HG02798 (cell line): ENCODE measurements at regions not wholly inside any gene's neighbourhood (a gene's known extent, or its start where the extent isn't known, plus 50 kb on each side); places are given as distances from the start of the nearest gene placed in this dataset.
"Not testable (repeated sequence)": the region's sequence is repeated elsewhere in the genome, so short reads cannot be mapped to it uniquely, and the experiment has no call there.

ENCODE experiments used
- ATAC-seq: cut with Tn5 transposase; IDR thresholded peaks from one replicate; pipeline ENCODE4 v1.9.1; 2021; ENCODE audit warnings: mild to moderate bottlenecking; ENCODE audit not compliant: unreplicated experiment, poor library complexity

DNA sequence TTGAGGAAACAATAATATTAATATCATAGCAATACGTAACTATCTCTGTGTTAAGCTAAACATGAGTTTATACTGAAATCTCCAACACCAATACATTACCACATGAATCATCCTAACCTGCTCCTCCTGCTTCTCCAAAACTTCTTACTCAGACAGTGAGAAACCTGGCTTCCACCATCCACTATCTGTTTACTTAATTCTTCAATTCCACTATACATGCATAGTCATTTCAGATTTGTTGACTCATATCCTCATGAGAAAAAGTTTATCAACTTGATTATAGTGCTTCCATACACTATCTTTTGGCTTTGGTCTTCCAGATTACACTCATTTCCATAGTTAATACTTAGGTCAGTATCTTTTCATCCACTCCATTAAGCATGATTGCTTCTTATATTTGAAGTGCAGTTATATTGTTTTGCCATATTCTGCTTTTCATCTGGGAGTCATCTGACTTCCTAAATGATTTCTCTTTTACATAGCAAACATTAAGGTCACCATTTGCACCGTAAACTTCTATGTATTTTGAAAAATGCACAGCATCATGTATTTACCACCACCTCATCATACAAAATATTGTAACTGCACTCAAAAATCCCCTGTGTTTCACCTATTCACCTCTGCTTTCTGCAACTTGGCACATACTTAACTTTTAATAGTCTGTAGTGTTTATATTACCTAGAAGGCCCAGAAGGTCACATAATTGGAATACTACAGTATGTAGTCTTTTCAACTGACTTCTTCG is 970.6 kb downstream of the DIPK2A start:
- ATAC-seq, result no peak

DNA sequence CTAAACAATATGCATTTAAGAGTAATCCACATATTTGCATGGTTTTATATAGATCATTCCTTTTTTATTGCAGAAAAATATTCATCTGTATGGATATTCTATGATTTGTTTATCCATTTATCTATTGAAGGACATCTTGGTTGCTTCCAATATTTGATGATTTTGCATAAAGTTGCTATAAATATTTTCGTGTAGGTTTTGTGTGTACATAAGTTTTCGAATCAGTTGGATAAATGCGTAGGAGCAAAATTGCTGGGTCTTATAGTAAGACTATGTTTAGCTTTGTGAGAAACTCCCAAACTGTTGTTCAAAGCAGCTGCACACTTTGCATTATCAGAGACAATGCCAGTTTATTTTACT is 971.2 kb downstream of the DIPK2A start:
- no peak for ATAC-seq

DNA sequence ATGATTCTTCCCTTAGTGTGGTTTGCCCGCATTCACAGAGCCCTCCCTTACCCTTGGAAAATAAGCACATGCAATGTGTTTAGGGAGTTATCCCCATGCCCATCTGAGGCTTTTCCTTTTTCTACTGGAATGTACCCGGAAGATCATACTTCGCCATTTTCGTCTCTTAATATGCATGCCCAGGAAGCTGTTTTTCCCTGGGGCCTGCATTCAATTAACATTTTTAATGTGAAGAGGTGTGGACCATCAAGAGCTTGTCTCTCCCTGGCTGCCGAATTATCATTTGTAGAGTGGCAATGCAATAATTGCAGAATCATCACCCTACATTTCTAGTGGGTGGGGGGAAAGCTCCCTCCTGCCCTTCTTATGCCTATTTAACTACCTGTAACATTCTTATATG is 976.3 kb downstream of the DIPK2A start:
- no peak for ATAC-seq

DNA sequence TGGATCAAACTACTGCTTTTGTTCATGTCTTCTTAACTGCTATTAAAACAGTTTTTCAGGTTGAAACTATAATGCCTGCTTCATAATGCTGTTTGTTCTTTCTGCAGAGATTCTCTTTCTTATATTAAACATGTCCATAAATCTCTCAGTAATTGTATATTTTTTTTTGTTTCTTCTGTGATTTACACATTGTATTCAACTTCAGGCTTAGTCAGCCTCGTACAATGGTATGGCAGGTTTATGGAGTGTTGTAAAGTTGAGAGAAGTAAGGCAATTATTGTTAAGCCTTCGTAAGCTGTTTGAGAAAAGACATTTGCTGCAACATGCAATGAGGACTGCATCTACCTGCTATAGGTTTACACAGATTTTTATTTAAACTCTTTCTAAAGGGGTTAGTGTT is 977.1 kb downstream of the DIPK2A start:
- ATAC-seq, result no peak

DNA sequence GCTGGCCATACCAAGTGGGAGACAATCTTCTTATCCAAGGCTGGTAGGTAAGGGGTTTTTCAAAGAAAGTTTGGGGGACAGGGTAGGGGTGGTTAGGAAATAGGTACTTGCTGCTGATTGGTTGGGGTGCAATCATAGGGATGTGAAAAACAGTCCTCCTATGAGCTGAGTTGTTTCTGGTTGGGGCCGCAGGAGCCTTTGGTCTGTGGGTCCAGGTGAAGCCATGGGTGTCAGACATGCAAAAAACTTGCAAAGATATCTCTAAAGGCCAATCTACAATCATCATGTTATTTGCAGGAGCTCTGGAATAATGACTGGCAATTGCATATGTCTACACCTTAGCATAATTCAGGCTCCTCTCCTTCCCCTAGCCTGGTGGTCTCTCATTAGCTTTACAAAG is 982.3 kb downstream of the DIPK2A start:
- ATAC-seq, result no peak

DNA sequence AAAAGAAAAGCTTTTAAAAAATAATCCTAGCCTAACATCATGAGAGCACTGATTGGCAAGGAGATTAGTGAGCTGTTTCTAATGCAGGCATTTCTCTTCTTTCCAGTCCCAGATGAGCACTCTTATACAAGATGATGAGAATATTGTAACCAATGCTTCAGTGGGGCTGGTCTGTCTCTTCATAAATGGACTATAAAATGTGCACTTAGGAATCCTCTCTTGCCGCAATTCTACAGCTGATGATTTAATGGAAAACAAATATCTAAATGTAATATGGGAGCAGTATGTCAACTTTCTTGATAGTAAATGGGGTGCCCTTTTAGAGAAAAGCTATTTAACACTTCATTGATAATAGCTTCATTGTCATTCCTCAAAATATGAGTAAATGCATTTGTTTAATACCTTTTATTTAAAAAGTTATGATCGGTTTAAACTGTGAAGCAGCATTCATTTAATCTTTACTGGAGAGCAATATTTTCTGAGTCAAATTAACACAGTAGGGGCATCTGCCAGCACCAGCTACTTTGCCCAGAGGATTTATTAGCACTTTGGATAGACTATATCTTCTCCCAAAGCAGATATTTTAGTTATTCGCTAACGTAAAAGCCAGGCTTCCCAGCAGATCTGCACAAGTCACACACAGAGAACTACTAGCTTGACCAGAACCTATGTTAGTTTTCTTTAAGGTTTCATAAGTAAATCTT is 985.9 kb downstream of the DIPK2A start:
- ATAC-seq, result no peak

DNA sequence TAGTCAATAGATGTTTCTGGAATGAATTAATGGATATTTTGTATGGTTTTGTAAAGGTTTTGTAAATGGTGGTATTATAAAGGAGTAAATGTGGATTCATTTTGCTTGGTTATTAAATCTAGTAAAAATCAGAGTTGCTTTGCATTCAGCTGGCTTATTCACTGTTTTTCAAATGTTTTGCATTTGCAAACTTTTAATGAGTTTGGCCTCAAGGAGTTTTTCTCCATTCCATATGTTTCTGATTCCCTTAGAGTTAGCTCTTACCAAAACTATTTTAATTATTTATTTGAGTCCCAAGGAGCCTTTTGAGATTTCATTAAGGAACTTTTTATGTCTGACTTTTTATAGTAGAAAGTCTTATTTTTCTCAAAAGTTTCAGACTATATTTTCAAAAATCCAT is 992.2 kb downstream of the DIPK2A start:
- no peak for ATAC-seq

DNA sequence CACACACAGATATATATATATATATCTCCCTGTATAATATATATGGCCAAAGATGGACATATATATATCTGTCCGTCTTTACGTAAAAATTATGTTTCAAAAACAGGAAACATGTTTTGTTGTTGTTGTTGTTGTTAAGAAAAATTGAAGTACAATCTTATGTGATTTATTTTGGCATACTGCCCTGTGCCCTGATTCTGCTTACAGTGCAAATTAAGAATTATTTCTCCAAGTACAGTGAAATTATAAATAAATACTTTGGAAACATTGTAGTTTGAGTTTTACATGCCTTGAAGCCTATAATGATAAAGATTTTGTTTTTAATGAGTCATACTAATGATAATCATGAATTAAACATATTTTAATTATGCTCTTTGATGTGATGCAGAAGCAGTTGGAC is 994.9 kb downstream of the DIPK2A start:
- ATAC-seq, result no peak

DNA sequence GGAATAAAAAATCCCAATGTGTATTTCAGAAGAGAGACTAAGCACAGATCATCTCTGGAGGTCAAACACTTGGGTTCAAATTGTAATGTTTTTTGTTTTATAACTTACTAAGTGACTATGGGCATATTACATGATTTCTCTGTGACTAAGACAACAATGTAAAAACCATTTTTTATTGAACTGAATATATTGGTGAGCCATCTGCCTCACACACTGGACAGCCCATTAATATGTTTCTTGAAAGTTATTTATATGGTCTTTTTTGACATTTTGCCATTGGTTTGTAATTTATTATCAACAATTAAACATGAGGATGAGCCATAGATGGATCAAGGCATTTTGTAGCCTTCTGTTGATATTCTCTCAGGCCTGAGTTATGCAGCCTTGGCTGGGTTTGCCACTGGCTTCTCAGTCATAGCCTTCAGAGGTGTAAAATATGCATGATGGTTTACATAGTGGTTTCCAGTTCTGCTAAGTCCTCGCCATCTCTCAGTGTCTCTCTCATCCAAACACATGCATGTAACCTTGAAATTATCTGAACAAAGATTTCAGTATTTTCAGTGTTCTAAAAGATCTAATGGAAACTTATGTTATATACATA is 997.2 kb downstream of the DIPK2A start:
- no peak for ATAC-seq

DNA sequence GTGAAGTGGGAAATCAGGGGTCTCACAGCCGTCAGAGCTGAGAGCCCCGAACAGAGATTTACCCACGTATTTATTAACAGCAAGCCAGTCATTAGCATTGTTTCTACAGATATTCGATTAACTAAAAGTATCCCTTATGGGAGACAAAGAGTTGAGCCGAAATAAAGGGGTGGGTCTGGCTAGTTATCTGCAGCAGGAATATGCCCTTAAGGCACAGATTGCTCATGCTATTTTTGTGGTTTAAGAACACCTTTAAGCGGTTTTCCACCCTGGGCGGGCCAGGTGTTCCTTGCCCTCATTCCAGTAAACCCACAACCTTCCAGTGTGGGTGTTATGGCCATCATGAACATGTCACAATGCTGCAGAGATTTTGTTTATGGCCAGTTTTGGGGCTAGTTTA is 1012.9 kb downstream of the DIPK2A start:
- not testable (repeated sequence) for ATAC-seq

DNA sequence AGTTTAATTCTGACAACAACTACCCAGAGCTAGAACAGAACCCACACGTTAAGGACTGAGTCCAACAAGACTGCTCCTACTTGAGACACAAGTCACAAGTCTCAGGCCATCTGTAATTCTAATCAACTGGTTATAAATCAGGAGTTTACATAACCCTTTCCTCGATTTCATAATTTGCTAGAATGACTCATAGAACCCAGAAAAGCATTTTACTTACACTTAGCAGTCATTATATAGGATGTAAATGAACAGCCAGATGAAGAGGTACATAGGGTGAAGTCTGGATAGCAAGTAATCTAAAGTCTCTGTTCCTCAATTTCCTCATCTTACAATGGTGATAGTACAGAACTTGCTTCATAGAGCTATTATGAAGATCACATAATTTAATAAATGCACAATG is 1018.2 kb downstream of the DIPK2A start:
- no peak for ATAC-seq

DNA sequence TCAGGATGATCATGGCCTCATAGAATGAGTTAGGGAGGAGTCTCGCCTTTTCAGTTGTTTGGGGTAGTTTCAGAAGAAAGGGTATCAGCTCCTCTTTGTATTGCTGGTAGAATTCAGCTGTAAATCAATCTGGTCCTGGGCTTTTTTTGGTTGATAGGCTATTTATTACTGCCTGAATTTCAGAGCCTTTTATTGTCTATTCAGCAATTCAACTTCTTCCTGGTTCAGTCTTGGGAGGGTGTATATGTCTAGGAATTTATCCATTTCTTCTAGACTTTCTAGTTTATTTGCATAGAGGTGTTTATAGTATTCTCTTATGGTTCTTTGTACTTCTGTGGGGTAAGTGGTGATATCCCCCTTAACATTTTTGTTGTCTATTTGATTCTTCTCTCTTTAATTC is 1024.2 kb downstream of the DIPK2A start:
- ATAC-seq, result no peak

DNA sequence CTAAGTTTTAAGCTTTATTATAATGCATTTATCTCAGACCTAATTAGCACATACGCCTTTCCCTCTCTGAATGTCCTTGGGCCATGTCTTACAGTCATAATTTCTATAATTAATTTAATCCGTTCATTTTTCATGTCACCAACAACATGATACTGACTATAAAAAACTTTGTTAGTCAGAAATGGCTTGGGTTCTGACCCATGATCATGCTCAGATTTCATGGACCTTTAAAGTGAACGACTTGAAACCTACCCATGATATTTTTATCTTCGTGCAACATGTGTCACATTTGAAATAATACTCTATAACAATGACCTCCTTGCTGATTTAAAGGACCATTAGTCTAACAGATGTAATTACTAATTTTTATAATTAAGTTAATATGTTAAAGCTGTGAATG is 1033.8 kb downstream of the DIPK2A start:
- no peak for ATAC-seq

DNA sequence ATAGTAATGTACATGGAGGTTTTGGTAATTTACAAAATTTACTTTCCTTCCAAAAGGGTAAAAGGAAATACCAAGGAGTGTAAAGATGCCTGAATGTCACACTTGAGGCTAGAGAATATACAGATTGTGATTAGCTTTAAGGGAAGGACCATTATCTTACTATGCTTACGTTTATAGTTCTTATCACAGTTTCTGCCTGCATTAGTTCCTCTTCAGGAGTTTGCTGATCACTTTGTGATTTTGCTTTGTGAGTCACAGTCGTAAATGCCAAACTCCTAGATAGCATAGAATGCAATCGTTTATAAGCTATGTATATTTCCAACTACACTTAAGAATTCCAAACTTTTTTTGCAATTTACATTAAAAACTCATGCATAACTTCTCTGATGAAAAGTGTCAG is 1034.6 kb downstream of the DIPK2A start:
- no peak for ATAC-seq

DNA sequence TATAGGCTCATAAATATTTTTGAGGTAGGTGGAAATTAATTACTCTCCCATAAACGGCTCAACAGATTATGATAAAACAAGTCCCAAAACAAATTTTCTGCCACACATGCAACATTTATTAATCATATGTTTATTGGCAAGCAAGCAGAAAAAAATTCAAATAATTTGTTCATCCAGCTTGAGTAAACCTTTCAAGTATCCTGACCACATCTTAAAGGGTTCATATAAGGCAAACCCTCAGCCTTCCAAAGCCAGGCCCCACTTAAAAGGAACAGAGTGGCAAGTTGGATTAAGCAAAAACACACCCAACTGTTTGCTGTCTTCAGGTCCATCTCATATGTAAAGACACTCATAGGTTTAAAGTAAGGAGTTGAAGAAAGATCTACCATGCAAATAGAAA is 1042.3 kb downstream of the DIPK2A start:
- no peak for ATAC-seq

DNA sequence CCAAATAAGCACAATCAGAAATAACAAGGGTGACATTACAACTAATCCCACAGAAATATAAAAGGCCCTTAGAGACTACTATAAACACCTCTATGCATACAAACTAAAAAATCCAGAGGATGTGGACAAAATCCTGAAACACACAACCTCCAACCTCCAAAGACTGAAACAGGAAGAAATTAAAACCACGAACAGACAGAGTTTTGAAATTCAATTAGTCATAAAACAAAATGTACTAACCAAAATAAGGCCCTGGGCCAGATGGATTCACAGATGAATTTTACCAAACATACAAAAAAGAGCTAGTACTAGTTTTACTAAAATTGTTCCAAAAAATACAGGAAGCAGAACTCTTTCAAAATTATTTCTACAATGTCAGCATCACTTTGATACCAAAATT is 1043.6 kb downstream of the DIPK2A start:
- no peak for ATAC-seq

DNA sequence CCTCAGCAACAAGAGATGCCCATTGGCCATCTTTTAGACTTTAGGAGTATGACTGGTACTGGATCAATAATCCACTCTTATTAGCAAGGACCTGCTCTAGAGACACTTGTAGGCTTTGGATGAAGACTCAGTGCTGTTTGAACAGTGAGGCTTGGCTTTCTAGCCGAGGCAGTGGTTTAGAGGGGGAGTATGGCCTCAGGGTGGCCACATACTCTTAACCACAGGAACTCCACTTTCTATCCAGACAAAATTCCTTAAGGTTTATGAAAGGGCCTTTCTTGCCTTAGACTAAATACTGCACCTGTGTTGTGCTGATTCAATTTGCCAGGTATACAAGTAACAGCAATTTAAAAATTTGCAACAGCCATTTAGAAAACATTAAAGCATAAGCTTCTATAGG is 1046.3 kb downstream of the DIPK2A start:
- ATAC-seq, result no peak

DNA sequence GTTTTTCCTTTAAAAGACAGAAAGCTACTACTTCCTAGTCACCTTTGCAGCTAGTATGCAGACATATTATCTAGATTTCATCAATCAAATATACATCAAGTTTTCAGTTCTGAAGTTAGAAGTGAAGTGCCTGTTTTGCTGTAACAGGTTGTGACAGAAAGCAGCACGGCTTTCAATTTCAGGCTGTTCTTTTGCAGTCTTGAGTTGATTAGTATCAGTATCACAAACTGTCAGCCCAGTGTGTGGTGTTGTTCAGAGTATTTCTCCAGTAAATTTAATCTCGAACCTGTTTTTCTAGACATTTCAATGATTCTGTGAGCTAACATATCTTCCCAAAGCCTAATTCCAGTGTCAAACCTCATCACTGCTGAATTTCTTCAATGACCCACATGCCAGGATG is 1050.8 kb downstream of the DIPK2A start:
- ATAC-seq, result no peak

DNA sequence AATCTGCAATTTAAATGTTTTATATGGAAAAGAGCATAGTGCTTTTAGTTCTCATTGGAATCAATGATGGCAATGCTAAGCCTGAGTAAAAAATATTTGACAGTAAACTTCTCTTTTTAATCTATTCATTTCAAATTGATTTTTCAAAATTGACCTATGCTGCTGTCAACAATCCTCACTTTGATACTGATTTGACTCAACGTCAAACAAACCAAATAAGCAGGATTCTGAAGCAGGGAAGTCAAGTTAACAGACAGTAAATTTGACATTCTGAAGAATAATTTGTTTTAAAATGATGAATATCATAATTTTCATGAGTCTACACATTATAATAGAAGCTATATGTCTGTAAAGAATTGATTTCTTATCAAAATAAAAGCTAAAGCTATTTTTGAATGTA is 1053.1 kb downstream of the DIPK2A start:
- no peak for ATAC-seq

DNA sequence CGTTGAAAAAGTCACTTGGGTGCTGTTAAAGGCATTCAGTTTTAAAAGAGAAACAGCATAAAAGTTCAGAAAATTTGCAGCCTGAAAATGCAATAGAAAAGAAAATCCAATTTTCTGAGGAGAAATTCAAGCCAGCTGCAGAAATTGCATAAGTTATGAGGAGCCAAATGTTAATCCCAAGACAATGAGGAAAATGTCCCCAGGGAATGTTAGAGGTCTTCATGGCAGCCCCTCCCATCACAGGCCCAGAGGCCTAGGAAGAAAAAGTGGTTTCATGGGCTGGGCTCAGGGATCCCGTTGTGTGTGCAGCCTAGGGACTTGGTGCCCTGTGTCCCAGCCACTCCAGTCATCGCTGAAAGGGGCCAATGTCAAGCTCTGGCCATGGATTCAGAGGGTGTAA is 1055.6 kb downstream of the DIPK2A start:
- ATAC-seq, result not testable (repeated sequence)

DNA sequence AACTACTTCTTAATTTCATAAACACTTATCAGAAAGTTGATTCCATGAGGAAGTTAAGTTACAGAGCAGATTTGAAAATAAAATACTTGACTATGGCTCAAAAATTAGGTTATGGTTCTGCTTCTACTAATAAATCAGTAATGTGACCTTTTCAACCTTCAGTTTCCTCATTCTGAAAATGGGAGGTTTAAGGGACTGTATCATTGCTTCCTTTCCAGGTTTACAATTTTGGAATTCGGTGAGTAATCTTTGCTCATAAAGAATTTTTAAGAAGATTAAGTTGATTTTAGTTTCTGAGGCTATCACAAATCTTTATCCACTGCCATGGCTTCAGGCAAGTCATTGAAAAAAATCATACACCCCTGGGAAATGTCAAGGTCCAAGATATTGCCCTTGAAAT is 1061.2 kb downstream of the DIPK2A start:
- no peak for ATAC-seq

DNA sequence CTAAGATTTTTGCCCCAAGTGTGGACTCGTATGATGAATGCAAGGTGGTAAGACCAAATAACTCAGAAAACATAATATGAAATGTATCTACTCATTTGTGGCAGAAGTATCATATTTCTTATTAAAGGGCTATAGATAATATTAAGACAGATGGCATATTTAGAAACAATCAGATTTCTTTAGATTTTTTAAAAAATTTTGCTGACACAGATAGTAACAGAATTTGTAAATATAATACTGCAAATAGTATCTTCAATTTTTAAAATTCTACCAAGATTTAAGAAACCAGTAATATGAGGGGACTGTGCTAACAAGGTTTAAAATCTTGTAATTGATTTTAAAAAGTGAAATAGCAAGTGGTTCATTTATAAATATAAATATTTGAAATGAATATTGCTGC is 1064.1 kb downstream of the DIPK2A start:
- no peak for ATAC-seq
